Spleen (tissue), 11 donors: ENCODE measurements at regions not wholly inside any gene's neighbourhood (a gene's known extent, or its start where the extent isn't known, plus 50 kb on each side); places are given as distances from the start of the nearest gene placed in this dataset.

Source experiments
- DNase-seq: peaks from one replicate; pipeline ENCODE4 v3.0.0-alpha.2; 2020
- H3K27ac ChIP-seq, 8 donors: fragments of 200-600 bp; sonication (generic) in 7 of 8; 1 replicate in 4 of 8; 2 replicates in 4 of 8; pipeline versions ENCODE4 v1.5.0 to v1.8.0; 2016 to 2021; ENCODE audit warnings: inconsistent platforms in 4 of 8, mild to moderate bottlenecking in 4 of 8, moderate library complexity in 1 of 8
- H3K27me3 ChIP-seq, 7 donors: fragments of 200-600 bp; sonication (generic) in 6 of 7; replicated peaks in 1 of 7; 1 replicate in 4 of 7; 2 replicates in 3 of 7; pipeline versions ENCODE4 v1.5.0 to v1.8.0; 2016 to 2021; ENCODE audit warnings: inconsistent platforms in 3 of 7, mild to moderate bottlenecking in 1 of 7
- H3K36me3 ChIP-seq, 6 donors: fragments of 200-600 bp; sonication (generic) in 5 of 6; 1 replicate in 4 of 6; 2 replicates in 2 of 6; pipeline versions ENCODE4 v1.5.0 to v1.8.0; 2016 to 2021; ENCODE audit warnings: inconsistent platforms in 2 of 6
- H3K4me1 ChIP-seq, 6 donors: fragments of 200-600 bp; sonication (generic) in 5 of 6; 1 replicate in 3 of 6; 2 replicates in 3 of 6; pipeline versions ENCODE4 v1.5.0 to v1.8.0; 2016 to 2021; ENCODE audit warnings: inconsistent platforms in 3 of 6
- H3K4me3 ChIP-seq, 8 donors: fragments of 200-600 bp; sonication (generic) in 7 of 8; 1 replicate in 4 of 8; 2 replicates in 4 of 8; pipeline versions ENCODE4 v1.5.0 to v1.8.0; 2016 to 2021; ENCODE audit warnings: inconsistent platforms in 4 of 8, mild to moderate bottlenecking in 4 of 8, moderate library complexity in 2 of 8
- H3K9me3 ChIP-seq, 8 donors: fragments of 200-600 bp; sonication (generic) in 7 of 8; 1 replicate in 4 of 8; 2 replicates in 4 of 8; pipeline versions ENCODE4 v1.5.0 to v1.8.0; 2016 to 2021; ENCODE audit warnings: inconsistent platforms in 4 of 8
- CTCF ChIP-seq, 11 experiments: fragments of 200-600 bp in 7 of 11; fragments of 450-650 bp in 4 of 11; sonication (generic) in 4 of 11; IDR thresholded peaks in 8 of 11; conservative IDR thresholded peaks in 3 of 11; 1 replicate in 7 of 11; 2 replicates in 4 of 11; pipeline versions ENCODE4 v1.4.0 to v1.8.0; 2016 to 2021; ENCODE audit warnings: antibody characterized with exemption in 11 of 11, inconsistent platforms in 4 of 11, mild to moderate bottlenecking in 1 of 11
- POLR2A ChIP-seq, 3 donors: fragments of 450-650 bp; IDR thresholded peaks; one replicate each; pipeline ENCODE4 v1.5.1; 2017; ENCODE audit warnings: antibody characterized with exemption in 3 of 3, mild to moderate bottlenecking in 1 of 3
- POLR2AphosphoS5 ChIP-seq, 3 donors: sonication (generic); formaldehyde crosslinking; IDR thresholded peaks; one replicate each; pipeline ENCODE4 v1.5.1; 2017; ENCODE audit warnings: antibody characterized with exemption in 3 of 3
- WGBS, 5 donors: extraction: QIAGEN DNeasy Blood & Tissue Kit in 3 of 5; methylation state at CpG; one replicate each; pipeline versions ENCODE4 v1.1.5 to v1.1.7; 2013 to 2018; 5-methylcytosine and 5-hydroxymethylcytosine counted together
- intact Hi-C: fragments of 100-400 bp; cut with DNase I; formaldehyde crosslinking; loops from one replicate; pipeline ENCODE4 v1.15.0; 2023; ENCODE audit warnings: low total_unique reads
- donor health status: healthy with polysubstance abuse.
- donor health status: DM: no; HTN: no; CAD: no; lungs with moderate emphysema.
- donor health status: DM: no; HTN: no; CAD: no.
- donor health status: Bipolar disorder and iron deficiency.
- donor health status: healthy.
- donor health status: DM: no; HTN: no; CAD: no.
- donor health status: DM: yes; HTN: yes; CAD: no.

GRCh38 chr10:89846281-89846630 is 144.9 kb downstream of the KIF20B start:
- intact Hi-C loops: no loop called here
- no peaks in the 10 kb centered on the region for H3K4me1 ChIP-seq
- DNase-seq: no peak
- no peak overlapping the region for H3K27ac ChIP-seq
- H3K36me3 ChIP-seq: no peaks in the 10 kb centered on the region
- TF ChIP-seq POLR2AphosphoS5 (IDR thresholded peaks at IDR 0.05): no peak
- peaks cover 0 to 7% (median 0%) of the 10 kb centered on the region in 7 donors for H3K27me3 ChIP-seq
- no peak overlapping the region for H3K4me3 ChIP-seq
- no peaks in the 10 kb centered on the region for H3K9me3 ChIP-seq

- no peaks in the 10 kb centered on the region for H3K9me3 ChIP-seq
- no peak overlapping the region for H3K4me3 ChIP-seq
- TF ChIP-seq POLR2A (IDR thresholded peaks at IDR 0.05): no peak
- DNase-seq: no peak
- H3K36me3 ChIP-seq: no peaks in the 10 kb centered on the region
- H3K4me1 ChIP-seq: no peaks in the 10 kb centered on the region
- peaks cover 0 to 7% (median 0%) of the 10 kb centered on the region in 7 donors for H3K27me3 ChIP-seq
- 56 to 82% (median 75%) methylated on average over 1 of the region's 1 CpG for WGBS, 5 donors
- intact Hi-C loops: no loop called here
- no peak overlapping the region for H3K27ac ChIP-seq
Observed at GRCh38 chr10:89846786-89847185, 145.4 kb downstream of the KIF20B start.

GRCh38 chr10:89852872-89853271 is 151.5 kb downstream of the KIF20B start:
- 84 to 91% (median 86%) methylated on average over 5 of the region's 5 CpGs for WGBS, 5 donors
- intact Hi-C loops: no loop called here
- DNase-seq: no peak

GRCh38 chr10:89853781-89854191 is 152.4 kb downstream of the KIF20B start:
- Histone ChIP-seq H3K27ac (no peak overlapping the region), H3K4me3 (no peak overlapping the region), H3K9me3 (no peaks in the 10 kb centered on the region), H3K27me3 (no peaks in the 10 kb centered on the region), H3K4me1 (no peaks in the 10 kb centered on the region), H3K36me3 (no peaks in the 10 kb centered on the region)
- WGBS, 5 donors: 70 to 83% (median 77%) methylated on average over 17 to 18 of the region's 18 CpGs
- TF ChIP-seq CTCF (IDR thresholded peaks at IDR 0.05 in 8 of 11, conservative IDR thresholded peaks at IDR 0.05 in 3 of 11) (no peak), POLR2AphosphoS5 (IDR thresholded peaks at IDR 0.05) (no peak), POLR2A (IDR thresholded peaks at IDR 0.05) (no peak)
- intact Hi-C loops: no loop called here
- DNase-seq: no peak

More at GRCh38 chr10:89852872-89853271, 151.5 kb downstream of the KIF20B start:
- no peak overlapping the region for H3K4me3 ChIP-seq
- H3K27ac ChIP-seq: no peak overlapping the region
- H3K4me1 ChIP-seq: no peaks in the 10 kb centered on the region
- no peak for TF ChIP-seq CTCF (IDR thresholded peaks at IDR 0.05 in 8 of 11, conservative IDR thresholded peaks at IDR 0.05 in 3 of 11)
- TF ChIP-seq POLR2A (IDR thresholded peaks at IDR 0.05): no peak
- TF ChIP-seq POLR2AphosphoS5 (IDR thresholded peaks at IDR 0.05): no peak
- H3K9me3 ChIP-seq: no peaks in the 10 kb centered on the region
- H3K27me3 ChIP-seq: no peaks in the 10 kb centered on the region
- no peaks in the 10 kb centered on the region for H3K36me3 ChIP-seq

GRCh38 chr10:89857431-89858042 is 156.1 kb downstream of the KIF20B start:
- H3K36me3 ChIP-seq: no peaks in the 10 kb centered on the region
- WGBS, 5 donors: 55 to 88% (median 75%) methylated on average over 1 of the region's 1 CpG
- H3K4me1 ChIP-seq: peaks cover 0 to 18% (median 2%) of the 10 kb centered on the region in 6 donors
- H3K27me3 ChIP-seq: no peaks in the 10 kb centered on the region
- H3K4me3 ChIP-seq: no peak overlapping the region
- no peak for TF ChIP-seq POLR2AphosphoS5 (IDR thresholded peaks at IDR 0.05)
- no peak for TF ChIP-seq CTCF (IDR thresholded peaks at IDR 0.05 in 8 of 11, conservative IDR thresholded peaks at IDR 0.05 in 3 of 11)
- no peak for TF ChIP-seq POLR2A (IDR thresholded peaks at IDR 0.05)
- no peak for DNase-seq
- intact Hi-C loops: no loop called here
- no peaks in the 10 kb centered on the region for H3K9me3 ChIP-seq
- H3K27ac ChIP-seq: no peak overlapping the region
